NCI-H128 (cell line): ENCODE measurements at regions not wholly inside any gene's neighbourhood (a gene's known extent, or its start where the extent isn't known, plus 50 kb on each side); places are given as distances from the start of the nearest gene placed in this dataset.

Source experiments
- DNase-seq: peaks from one replicate; lab custom pipeline; 2025; ENCODE audit not compliant: unreplicated experiment; lab: John Stamatoyannopoulos, UW

GRCh38 chr3:127384717-127385539, 97.1 kb upstream of the PRR20G start:
- DNase-seq, result no peak

GRCh38 chr3:127383656-127384179, 95.9 kb upstream of the PRR20G start:
- DNase-seq, result no peak

GRCh38 chr3:127377801-127378655, 90.2 kb upstream of the PRR20G start:
- DNase-seq, result no peak

- DNase-seq, result no peak
These were observed 87.5 kb upstream of the PRR20G start for GRCh38 chr3:127375151-127375930.

- DNase-seq, result no peak
These were observed 86.5 kb upstream of the PRR20G start for GRCh38 chr3:127374086-127375010.

- DNase-seq, result no peak
These were observed 85.7 kb upstream of the PRR20G start for GRCh38 chr3:127373441-127374085.

- no peak for DNase-seq
These were observed 84.0 kb upstream of the PRR20G start for GRCh38 chr3:127371846-127372245.

- no peak for DNase-seq
These were observed 83.5 kb upstream of the PRR20G start for GRCh38 chr3:127371334-127371733.

- no peak for DNase-seq
These were observed 83.1 kb upstream of the PRR20G start for GRCh38 chr3:127370906-127371305.

GRCh38 chr3:127369356-127369935, 81.6 kb upstream of the PRR20G start:
- no peak for DNase-seq

- peak; percentile 14 for DNase-seq
These were observed 80.6 kb upstream of the PRR20G start for GRCh38 chr3:127368186-127369032.

- DNase-seq, result no peak
These were observed 79.7 kb upstream of the PRR20G start for GRCh38 chr3:127367593-127367992.

GRCh38 chr3:127366383-127366782, 78.5 kb upstream of the PRR20G start:
- no peak for DNase-seq

GRCh38 chr3:127365163-127365798, 77.4 kb upstream of the PRR20G start:
- DNase-seq, result no peak

- DNase-seq, result no peak
These were observed 76.0 kb upstream of the PRR20G start for GRCh38 chr3:127363891-127364290.

GRCh38 chr3:127363171-127363570, 75.3 kb upstream of the PRR20G start:
- DNase-seq, result no peak

- DNase-seq, result no peak
These were observed 72.8 kb upstream of the PRR20G start for GRCh38 chr3:127360647-127361046.

- no peak for DNase-seq
These were observed 70.8 kb upstream of the PRR20G start for GRCh38 chr3:127358641-127359040.
